ENCODE measurements at regions not wholly inside any gene's neighbourhood (a gene's known extent, or its start where the extent isn't known, plus 50 kb on each side); places are given as distances from the start of the nearest gene placed in this dataset.
"Not testable (repeated sequence)": the region's sequence is repeated elsewhere in the genome, so short reads cannot be mapped to it uniquely, and the experiment has no call there.

- Histone ChIP-seq H3K36me3 (ENCODE audit: control insufficient read depth, insufficient read depth, low read length) (no peaks in the 10 kb centered on the region), H3K27ac (ENCODE audit: low read length) (no peak overlapping the region), H3K27me3 (ENCODE audit: control insufficient read depth, insufficient read depth, low read length) (no peaks in the 10 kb centered on the region), H3K4me1 (ENCODE audit: control insufficient read depth, insufficient read depth, low read length) (no peaks in the 10 kb centered on the region), H3K4me3 (ENCODE audit: low read length) (no peak overlapping the region), H3K9me3 (ENCODE audit: control insufficient read depth, insufficient read depth, low read length) (no peaks in the 10 kb centered on the region)
- WGBS (ENCODE audit: insufficient coverage, insufficient read length): no CpG with 5 or more reads among the region's 10 CpGs
- no peak for DNase-seq (ENCODE audit: low read depth, low spot score)
These were observed 139.5 kb downstream of the ATPSCKMT start for GRCh38 chr5:10110228-10110627.

GRCh38 chr5:10109299-10109698, 140.4 kb downstream of the ATPSCKMT start:
- WGBS (ENCODE audit: insufficient coverage, insufficient read length): no CpG with 5 or more reads among the region's 7 CpGs
- no peak overlapping the region for H3K27ac ChIP-seq (ENCODE audit: low read length)
- H3K27me3 ChIP-seq (ENCODE audit: control insufficient read depth, insufficient read depth, low read length): no peaks in the 10 kb centered on the region
- H3K4me3 ChIP-seq (ENCODE audit: low read length): no peak overlapping the region
- H3K36me3 ChIP-seq (ENCODE audit: control insufficient read depth, insufficient read depth, low read length): no peaks in the 10 kb centered on the region
- no peak for DNase-seq (ENCODE audit: low read depth, low spot score)
- H3K9me3 ChIP-seq (ENCODE audit: control insufficient read depth, insufficient read depth, low read length): no peaks in the 10 kb centered on the region
- no peaks in the 10 kb centered on the region; the same call in 1 of the 2 replicates for H3K4me1 ChIP-seq (ENCODE audit: control insufficient read depth, insufficient read depth, low read length)

GRCh38 chr5:10106806-10107205, 142.9 kb downstream of the ATPSCKMT start:
- Histone ChIP-seq H3K4me1 (ENCODE audit: control insufficient read depth, insufficient read depth, low read length) (no peaks in the 10 kb centered on the region; the same call in 1 of the 2 replicates), H3K4me3 (ENCODE audit: low read length) (no peak overlapping the region), H3K36me3 (ENCODE audit: control insufficient read depth, insufficient read depth, low read length) (no peaks in the 10 kb centered on the region), H3K9me3 (ENCODE audit: control insufficient read depth, insufficient read depth, low read length) (no peaks in the 10 kb centered on the region), H3K27me3 (ENCODE audit: control insufficient read depth, insufficient read depth, low read length) (no peaks in the 10 kb centered on the region), H3K27ac (ENCODE audit: low read length) (no peak overlapping the region)
- no peak for DNase-seq (ENCODE audit: low read depth, low spot score)
- no CpG with 5 or more reads among the region's 1 CpG for WGBS (ENCODE audit: insufficient coverage, insufficient read length)

GRCh38 chr5:10106285-10106684, 143.4 kb downstream of the ATPSCKMT start:
- Histone ChIP-seq H3K27me3 (ENCODE audit: control insufficient read depth, insufficient read depth, low read length) (no peaks in the 10 kb centered on the region), H3K9me3 (ENCODE audit: control insufficient read depth, insufficient read depth, low read length) (no peaks in the 10 kb centered on the region), H3K4me1 (ENCODE audit: control insufficient read depth, insufficient read depth, low read length) (peaks cover 1% of the 10 kb centered on the region; the same call in 1 of the 2 replicates), H3K27ac (ENCODE audit: low read length) (no peak overlapping the region), H3K36me3 (ENCODE audit: control insufficient read depth, insufficient read depth, low read length) (no peaks in the 10 kb centered on the region), H3K4me3 (ENCODE audit: low read length) (no peak overlapping the region)
- DNase-seq (ENCODE audit: low read depth, low spot score): no peak
- no CpG with 5 or more reads among the region's 2 CpGs for WGBS (ENCODE audit: insufficient coverage, insufficient read length)

GRCh38 chr5:10102706-10103497, 146.8 kb downstream of the ATPSCKMT start:
- DNase-seq (ENCODE audit: low read depth, low spot score): peak; percentile 81
- no peaks in the 10 kb centered on the region for H3K36me3 ChIP-seq (ENCODE audit: control insufficient read depth, insufficient read depth, low read length)

GRCh38 chr5:10102235-10102634, 147.5 kb downstream of the ATPSCKMT start:
- not testable (repeated sequence) for H3K9me3 ChIP-seq (ENCODE audit: control insufficient read depth, insufficient read depth, low read length); H3K4me1 ChIP-seq (ENCODE audit: control insufficient read depth, insufficient read depth, low read length); H3K27me3 ChIP-seq (ENCODE audit: control insufficient read depth, insufficient read depth, low read length); H3K36me3 ChIP-seq (ENCODE audit: control insufficient read depth, insufficient read depth, low read length); H3K4me3 ChIP-seq (ENCODE audit: low read length); H3K27ac ChIP-seq (ENCODE audit: low read length)
- no CpG with 5 or more reads among the region's 7 CpGs for WGBS (ENCODE audit: insufficient coverage, insufficient read length)
- DNase-seq (ENCODE audit: low read depth, low spot score): peak; percentile 45

More at GRCh38 chr5:10102706-10103497, 146.8 kb downstream of the ATPSCKMT start:
- H3K27ac ChIP-seq (ENCODE audit: low read length): no peak overlapping the region
- peaks cover 1% of the 10 kb centered on the region; the same call in 1 of the 2 replicates for H3K4me1 ChIP-seq (ENCODE audit: control insufficient read depth, insufficient read depth, low read length)
- H3K4me3 ChIP-seq (ENCODE audit: low read length): no peak overlapping the region
- H3K27me3 ChIP-seq (ENCODE audit: control insufficient read depth, insufficient read depth, low read length): no peaks in the 10 kb centered on the region
- no peaks in the 10 kb centered on the region; the same call in 1 of the 2 replicates for H3K9me3 ChIP-seq (ENCODE audit: control insufficient read depth, insufficient read depth, low read length)
- no CpG with 5 or more reads among the region's 9 CpGs for WGBS (ENCODE audit: insufficient coverage, insufficient read length)

- H3K27ac ChIP-seq (ENCODE audit: low read length): no peak overlapping the region
- H3K9me3 ChIP-seq (ENCODE audit: control insufficient read depth, insufficient read depth, low read length): no peaks in the 10 kb centered on the region; the same call in 1 of the 2 replicates
- peaks cover 1% of the 10 kb centered on the region; the same call in 1 of the 2 replicates for H3K4me1 ChIP-seq (ENCODE audit: control insufficient read depth, insufficient read depth, low read length)
- no peak overlapping the region for H3K4me3 ChIP-seq (ENCODE audit: low read length)
- H3K36me3 ChIP-seq (ENCODE audit: control insufficient read depth, insufficient read depth, low read length): no peaks in the 10 kb centered on the region
- WGBS (ENCODE audit: insufficient coverage, insufficient read length): no CpG with 5 or more reads among the region's 2 CpGs
- DNase-seq (ENCODE audit: low read depth, low spot score): no peak
- H3K27me3 ChIP-seq (ENCODE audit: control insufficient read depth, insufficient read depth, low read length): no peaks in the 10 kb centered on the region; the same call in 1 of the 2 replicates
These were observed 150.1 kb downstream of the ATPSCKMT start for GRCh38 chr5:10099548-10099947.

- no peaks in the 10 kb centered on the region for H3K9me3 ChIP-seq (ENCODE audit: control insufficient read depth, insufficient read depth, low read length)
- no peaks in the 10 kb centered on the region for H3K36me3 ChIP-seq (ENCODE audit: control insufficient read depth, insufficient read depth, low read length)
- H3K4me3 ChIP-seq (ENCODE audit: low read length): no peak overlapping the region
- H3K27ac ChIP-seq (ENCODE audit: low read length): no peak overlapping the region
- H3K4me1 ChIP-seq (ENCODE audit: control insufficient read depth, insufficient read depth, low read length): no peaks in the 10 kb centered on the region
- H3K27me3 ChIP-seq (ENCODE audit: control insufficient read depth, insufficient read depth, low read length): no peaks in the 10 kb centered on the region
- WGBS (ENCODE audit: insufficient coverage, insufficient read length): no CpG with 5 or more reads among the region's 4 CpGs
- DNase-seq (ENCODE audit: low read depth, low spot score): no peak
These were observed 158.0 kb downstream of the ATPSCKMT start for GRCh38 chr5:10091701-10092100.

GRCh38 chr5:10090074-10090473, 159.6 kb downstream of the ATPSCKMT start:
- H3K27ac ChIP-seq (ENCODE audit: low read length): no peak overlapping the region
- no peak for DNase-seq (ENCODE audit: low read depth, low spot score)
- no peaks in the 10 kb centered on the region for H3K9me3 ChIP-seq (ENCODE audit: control insufficient read depth, insufficient read depth, low read length)
- no peak overlapping the region for H3K4me3 ChIP-seq (ENCODE audit: low read length)
- no peaks in the 10 kb centered on the region for H3K36me3 ChIP-seq (ENCODE audit: control insufficient read depth, insufficient read depth, low read length)
- WGBS (ENCODE audit: insufficient coverage, insufficient read length): no CpG with 5 or more reads among the region's 2 CpGs
- no peaks in the 10 kb centered on the region for H3K27me3 ChIP-seq (ENCODE audit: control insufficient read depth, insufficient read depth, low read length)
- no peaks in the 10 kb centered on the region for H3K4me1 ChIP-seq (ENCODE audit: control insufficient read depth, insufficient read depth, low read length)

- Histone ChIP-seq H3K4me3 (ENCODE audit: low read length) (no peak overlapping the region), H3K9me3 (ENCODE audit: control insufficient read depth, insufficient read depth, low read length) (no peaks in the 10 kb centered on the region)
- WGBS (ENCODE audit: insufficient coverage, insufficient read length): no CpG with 5 or more reads among the region's 5 CpGs
These were observed 164.5 kb downstream of the ATPSCKMT start for GRCh38 chr5:10085185-10085584.

GRCh38 chr5:10081584-10081983, 168.1 kb downstream of the ATPSCKMT start:
- Histone ChIP-seq H3K4me3 (ENCODE audit: low read length) (no peak overlapping the region), H3K27ac (ENCODE audit: low read length) (no peak overlapping the region)
- WGBS (ENCODE audit: insufficient coverage, insufficient read length): no CpG with 5 or more reads among the region's 4 CpGs

More at GRCh38 chr5:10085185-10085584, 164.5 kb downstream of the ATPSCKMT start:
- Histone ChIP-seq H3K36me3 (ENCODE audit: control insufficient read depth, insufficient read depth, low read length) (no peaks in the 10 kb centered on the region), H3K27ac (ENCODE audit: low read length) (no peak overlapping the region), H3K4me1 (ENCODE audit: control insufficient read depth, insufficient read depth, low read length) (no peaks in the 10 kb centered on the region), H3K27me3 (ENCODE audit: control insufficient read depth, insufficient read depth, low read length) (no peaks in the 10 kb centered on the region)
- DNase-seq (ENCODE audit: low read depth, low spot score): no peak

More at GRCh38 chr5:10081584-10081983, 168.1 kb downstream of the ATPSCKMT start:
- no peaks in the 10 kb centered on the region for H3K27me3 ChIP-seq (ENCODE audit: control insufficient read depth, insufficient read depth, low read length)
- no peak for DNase-seq (ENCODE audit: low read depth, low spot score)
- no peaks in the 10 kb centered on the region for H3K9me3 ChIP-seq (ENCODE audit: control insufficient read depth, insufficient read depth, low read length)
- H3K4me1 ChIP-seq (ENCODE audit: control insufficient read depth, insufficient read depth, low read length): no peaks in the 10 kb centered on the region
- no peaks in the 10 kb centered on the region for H3K36me3 ChIP-seq (ENCODE audit: control insufficient read depth, insufficient read depth, low read length)

Data from iPS DF 6.9 (cell line).